ENCODE measurements at regions not wholly inside any gene's neighbourhood (a gene's known extent, or its start where the extent isn't known, plus 50 kb on each side); places are given as distances from the start of the nearest gene placed in this dataset.

GRCh38 chr6:16003197-16003491 lies 125.7 kb upstream of the MYLIP start:
- TF ChIP-seq, protein P1, sequence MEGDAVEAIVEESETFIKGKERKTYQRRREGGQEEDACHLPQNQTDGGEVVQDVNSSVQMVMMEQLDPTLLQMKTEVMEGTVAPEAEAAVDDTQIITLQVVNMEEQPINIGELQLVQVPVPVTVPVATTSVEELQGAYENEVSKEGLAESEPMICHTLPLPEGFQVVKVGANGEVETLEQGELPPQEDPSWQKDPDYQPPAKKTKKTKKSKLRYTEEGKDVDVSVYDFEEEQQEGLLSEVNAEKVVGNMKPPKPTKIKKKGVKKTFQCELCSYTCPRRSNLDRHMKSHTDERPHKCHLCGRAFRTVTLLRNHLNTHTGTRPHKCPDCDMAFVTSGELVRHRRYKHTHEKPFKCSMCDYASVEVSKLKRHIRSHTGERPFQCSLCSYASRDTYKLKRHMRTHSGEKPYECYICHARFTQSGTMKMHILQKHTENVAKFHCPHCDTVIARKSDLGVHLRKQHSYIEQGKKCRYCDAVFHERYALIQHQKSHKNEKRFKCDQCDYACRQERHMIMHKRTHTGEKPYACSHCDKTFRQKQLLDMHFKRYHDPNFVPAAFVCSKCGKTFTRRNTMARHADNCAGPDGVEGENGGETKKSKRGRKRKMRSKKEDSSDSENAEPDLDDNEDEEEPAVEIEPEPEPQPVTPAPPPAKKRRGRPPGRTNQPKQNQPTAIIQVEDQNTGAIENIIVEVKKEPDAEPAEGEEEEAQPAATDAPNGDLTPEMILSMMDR (IDR thresholded peaks at IDR 0.05; ENCODE audit: low read depth, low read length) = no peak
- no peak for DNase-seq (ENCODE audit: extremely low read depth, low read depth)

DNA sequence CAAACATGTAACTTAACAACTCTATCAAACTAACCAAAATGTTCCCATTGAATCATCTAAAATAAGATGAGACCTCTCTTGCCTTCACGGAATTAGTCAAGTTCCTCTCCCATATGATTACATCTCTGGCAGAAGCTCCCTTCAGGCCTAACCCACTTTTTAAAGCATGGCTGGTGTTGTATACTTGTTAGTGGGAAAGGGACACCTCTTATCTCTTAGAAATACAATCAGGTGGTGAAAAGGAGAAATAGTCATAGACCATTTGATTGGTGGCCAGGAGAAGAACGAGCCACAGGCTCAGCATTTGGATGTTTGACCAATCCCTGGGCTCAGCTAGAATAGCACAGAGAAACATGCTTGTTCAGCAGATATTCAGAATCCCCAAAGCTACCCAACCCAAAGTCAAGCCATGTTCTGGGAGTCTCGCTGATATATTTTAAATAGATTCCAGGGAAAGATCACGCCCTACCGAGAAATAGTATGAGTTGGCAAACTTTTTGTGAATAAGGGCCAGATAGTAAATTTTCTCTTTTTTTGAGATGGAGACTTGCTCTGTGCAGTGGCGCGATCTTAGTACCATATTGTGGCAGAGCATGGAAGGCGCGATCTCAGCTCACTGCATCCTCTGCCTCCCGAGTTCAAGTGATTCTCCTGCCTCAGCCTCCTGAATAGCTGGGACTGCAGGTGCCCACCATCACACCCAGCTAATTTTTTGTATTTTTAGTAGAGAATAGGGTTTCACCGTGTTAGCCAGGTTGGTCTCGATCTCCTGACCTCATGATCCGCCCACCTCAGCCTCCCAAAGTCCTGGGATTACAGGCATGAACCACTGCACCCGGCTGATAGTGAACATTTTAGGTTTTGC lies 126.3 kb upstream of the MYLIP start:
- DNase-seq (ENCODE audit: extremely low read depth, low read depth) = no peak
- TF ChIP-seq, protein P1 (IDR thresholded peaks at IDR 0.05; ENCODE audit: low read depth, low read length) = no peak

DNA sequence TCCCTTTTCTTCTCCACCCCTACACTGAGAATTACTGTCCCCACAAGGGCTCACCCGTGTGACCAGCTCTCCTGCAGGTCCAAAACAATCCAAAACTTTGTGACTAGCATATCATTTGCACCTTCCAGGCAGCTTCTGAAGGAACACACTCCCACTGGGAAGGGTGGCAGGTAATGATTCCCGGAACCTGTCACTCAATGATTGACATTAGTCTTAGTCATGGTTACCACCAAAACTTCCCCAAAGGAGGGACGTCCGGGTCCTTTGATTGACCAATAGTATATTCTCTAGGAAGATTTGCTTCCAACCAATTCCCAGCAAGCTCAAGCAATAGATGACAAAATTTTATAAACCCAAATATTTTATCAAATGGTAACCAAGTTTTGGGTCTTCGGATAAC lies 127.7 kb upstream of the MYLIP start:
- TF ChIP-seq, protein P1 (IDR thresholded peaks at IDR 0.05; ENCODE audit: low read depth, low read length) = no peak
- no peak for DNase-seq (ENCODE audit: extremely low read depth, low read depth)

- DNase-seq (ENCODE audit: extremely low read depth, low read depth) = no peak
Observed at GRCh38 chr6:15999201-15999600, 129.7 kb upstream of the MYLIP start.

GRCh38 chr6:15997586-15998388 lies 131.1 kb upstream of the MYLIP start:
- no peak for DNase-seq (ENCODE audit: extremely low read depth, low read depth)
- TF ChIP-seq, protein P1 (IDR thresholded peaks at IDR 0.05; ENCODE audit: low read depth, low read length) = no peak

More at GRCh38 chr6:15999201-15999600, 129.7 kb upstream of the MYLIP start:
- TF ChIP-seq, protein P1 (IDR thresholded peaks at IDR 0.05; ENCODE audit: low read depth, low read length) = no peak

DNA sequence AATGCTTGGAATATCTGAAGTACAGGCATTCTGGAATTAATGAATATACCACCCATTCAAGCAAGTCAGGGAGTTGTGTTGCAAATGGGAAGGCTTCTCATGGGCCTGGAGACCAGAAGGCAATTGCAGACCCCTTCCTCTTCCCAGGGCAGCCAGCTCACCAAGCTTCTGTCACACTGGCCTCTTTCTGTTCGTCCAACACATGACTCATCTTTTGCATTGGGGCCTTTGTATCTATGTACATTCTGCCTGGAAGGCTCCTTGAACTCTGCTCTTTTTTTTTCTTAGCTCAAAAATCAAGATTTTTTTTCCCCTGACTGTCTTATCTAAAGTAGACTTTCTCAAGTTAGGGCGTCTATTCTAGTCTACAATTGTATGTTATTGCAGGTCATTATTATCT lies 132.9 kb upstream of the MYLIP start:
- no peak for DNase-seq (ENCODE audit: extremely low read depth, low read depth)
- TF ChIP-seq, protein P1 (IDR thresholded peaks at IDR 0.05; ENCODE audit: low read depth, low read length) = no peak

- no peak for DNase-seq (ENCODE audit: extremely low read depth, low read depth)
- TF ChIP-seq, protein P1 (IDR thresholded peaks at IDR 0.05; ENCODE audit: low read depth, low read length) = no peak
Observed at GRCh38 chr6:15995493-15995892, 133.4 kb upstream of the MYLIP start.

All from AG09319 (cell line).